Upper lobe of left lung (tissue), 6 donors: ENCODE measurements at regions not wholly inside any gene's neighbourhood (a gene's known extent, or its start where the extent isn't known, plus 50 kb on each side); places are given as distances from the start of the nearest gene placed in this dataset.

Source experiments
- ATAC-seq, 2 donors: fragments of 200-7000 bp; cut with Tn5 transposase; one replicate each; pipeline ENCODE4 v1.9.1; 2022; ENCODE audit warnings: mild to moderate bottlenecking in 2 of 2, moderate library complexity in 2 of 2; ENCODE audit not compliant: low FRiP score in 2 of 2
- DNase-seq, 2 donors: peaks; one replicate each; pipeline ENCODE4 v3.0.0-alpha.2; 2019 to 2020
- H3K27ac ChIP-seq, 4 donors: fragments of 200-600 bp; sonication (generic); one replicate each; pipeline ENCODE4 v1.5.1; 2016 to 2019
- H3K27me3 ChIP-seq, 4 donors: fragments of 200-600 bp; sonication (generic); one replicate each; pipeline ENCODE4 v1.5.1; 2017 to 2019
- H3K36me3 ChIP-seq, 4 donors: fragments of 200-600 bp; sonication (generic); one replicate each; pipeline ENCODE4 v1.5.1; 2016 to 2019
- H3K4me1 ChIP-seq, 4 donors: fragments of 200-600 bp; sonication (generic); one replicate each; pipeline ENCODE4 v1.5.1; 2018 to 2019
- H3K4me3 ChIP-seq, 4 donors: fragments of 200-600 bp; sonication (generic); one replicate each; pipeline ENCODE4 v1.5.1; 2017 to 2019; ENCODE audit warnings: mild to moderate bottlenecking in 2 of 4, moderate library complexity in 1 of 4
- H3K9me3 ChIP-seq, 4 donors: fragments of 200-600 bp; sonication (generic); one replicate each; pipeline ENCODE4 v1.5.1; 2018 to 2019
- CTCF ChIP-seq, 6 experiments: fragments of 450-650 bp in 4 of 6; fragments of 200-600 bp in 2 of 6; sonication (generic) in 2 of 6; IDR thresholded peaks; one replicate each; pipeline ENCODE4 v1.5.1; 2016 to 2019; ENCODE audit warnings: antibody characterized with exemption in 6 of 6
- EP300 ChIP-seq, 4 donors: sonication (generic); formaldehyde crosslinking; IDR thresholded peaks; one replicate each; pipeline ENCODE4 v1.5.1; 2017; ENCODE audit warnings: antibody characterized with exemption in 4 of 4, control low read depth in 2 of 4
- POLR2A ChIP-seq, 4 donors: fragments of 450-650 bp; IDR thresholded peaks; one replicate each; pipeline ENCODE4 v1.5.1; 2016 to 2017; ENCODE audit warnings: antibody characterized with exemption in 4 of 4, mild to moderate bottlenecking in 2 of 4
- POLR2AphosphoS5 ChIP-seq, 2 donors: sonication (generic); formaldehyde crosslinking; IDR thresholded peaks; one replicate each; pipeline ENCODE4 v1.5.1; 2017; ENCODE audit warnings: antibody characterized with exemption in 2 of 2
- WGBS, 2 donors: methylation state at CpG; one replicate each; pipeline ENCODE4 v1.1.5; 2017 to 2018; 5-methylcytosine and 5-hydroxymethylcytosine counted together
- donor health status: DM: no; HTN: no; CAD: no; lungs with moderate emphysema.
- donor health status: DM: no; HTN: yes; CAD: no; lungs with severe emphysema.

- H3K27me3 ChIP-seq = no peaks in the 10 kb centered on the region
- no peak for ATAC-seq
- no peak overlapping the region for H3K27ac ChIP-seq
- no peak overlapping the region for H3K4me3 ChIP-seq
- H3K9me3 ChIP-seq = no peaks in the 10 kb centered on the region
- peaks cover 0 to 10% (median 2%) of the 10 kb centered on the region in 4 donors for H3K4me1 ChIP-seq
- no peaks in the 10 kb centered on the region for H3K36me3 ChIP-seq
- DNase-seq = no peak
- TF ChIP-seq CTCF (IDR thresholded peaks at IDR 0.05) (no peak), EP300 (IDR thresholded peaks at IDR 0.05) (no peak), POLR2AphosphoS5 (IDR thresholded peaks at IDR 0.05) (no peak), POLR2A (IDR thresholded peaks at IDR 0.05) (no peak)
- 85 to 90% methylated on average over 2 of the region's 2 CpGs for WGBS, 2 donors
Measured at GRCh38 chr6:105932440-105932839, 153.7 kb upstream of the PRDM1 start.

- DNase-seq (no peak), ATAC-seq (no peak)
- Histone ChIP-seq H3K27ac (no peak overlapping the region), H3K9me3 (no peaks in the 10 kb centered on the region), H3K36me3 (no peaks in the 10 kb centered on the region), H3K4me1 (no peaks in the 10 kb centered on the region), H3K27me3 (no peaks in the 10 kb centered on the region), H3K4me3 (no peak overlapping the region)
- 82 to 90% methylated on average over 1 of the region's 1 CpG for WGBS, 2 donors
- TF ChIP-seq EP300 (IDR thresholded peaks at IDR 0.05) (no peak), POLR2A (IDR thresholded peaks at IDR 0.05) (no peak), POLR2AphosphoS5 (IDR thresholded peaks at IDR 0.05) (no peak), CTCF (IDR thresholded peaks at IDR 0.05) (no peak)
Measured at GRCh38 chr6:105929626-105930025, 156.5 kb upstream of the PRDM1 start.

- WGBS, 2 donors = 63 to 83% methylated on average over 1 of the region's 1 CpG
- Histone ChIP-seq H3K4me3 (no peak overlapping the region), H3K4me1 (no peaks in the 10 kb centered on the region), H3K27ac (no peak overlapping the region), H3K9me3 (no peaks in the 10 kb centered on the region), H3K27me3 (no peaks in the 10 kb centered on the region), H3K36me3 (no peaks in the 10 kb centered on the region)
- no peak for TF ChIP-seq POLR2A (IDR thresholded peaks at IDR 0.05)
- TF ChIP-seq EP300 (IDR thresholded peaks at IDR 0.05) = no peak
- no peak for TF ChIP-seq POLR2AphosphoS5 (IDR thresholded peaks at IDR 0.05)
- no peak for TF ChIP-seq CTCF (IDR thresholded peaks at IDR 0.05)
- ATAC-seq (no peak), DNase-seq (no peak)
Measured at GRCh38 chr6:105926318-105926717, 159.8 kb upstream of the PRDM1 start.

- no peaks in the 10 kb centered on the region for H3K9me3 ChIP-seq
- DNase-seq = no peak
- no peak for TF ChIP-seq CTCF (IDR thresholded peaks at IDR 0.05)
- ATAC-seq = no peak
- WGBS, 2 donors = 91 to 95% methylated on average over 3 of the region's 3 CpGs
- no peaks in the 10 kb centered on the region for H3K36me3 ChIP-seq
- no peak overlapping the region for H3K4me3 ChIP-seq
- no peaks in the 10 kb centered on the region for H3K27me3 ChIP-seq
- no peaks in the 10 kb centered on the region for H3K4me1 ChIP-seq
- H3K27ac ChIP-seq = no peak overlapping the region
Measured at GRCh38 chr6:105925706-105926105, 160.4 kb upstream of the PRDM1 start.

GRCh38 chr6:105921781-105922180, 164.4 kb upstream of the PRDM1 start:
- Histone ChIP-seq H3K36me3 (no peaks in the 10 kb centered on the region), H3K4me3 (no peak overlapping the region), H3K9me3 (no peaks in the 10 kb centered on the region), H3K4me1 (no peaks in the 10 kb centered on the region), H3K27me3 (no peaks in the 10 kb centered on the region), H3K27ac (no peak overlapping the region)
- DNase-seq (no peak), ATAC-seq (no peak)
- 65 to 81% methylated on average over 3 of the region's 3 CpGs for WGBS, 2 donors
- TF ChIP-seq CTCF (IDR thresholded peaks at IDR 0.05) (no peak), POLR2AphosphoS5 (IDR thresholded peaks at IDR 0.05) (no peak), EP300 (IDR thresholded peaks at IDR 0.05) (no peak), POLR2A (IDR thresholded peaks at IDR 0.05) (no peak)
